ENCODE measurements at regions not wholly inside any gene's neighbourhood (a gene's known extent, or its start where the extent isn't known, plus 50 kb on each side); places are given as distances from the start of the nearest gene placed in this dataset.

- no peak for DNase-seq
Observed at GRCh38 chr9:4435197-4435596, 55.1 kb upstream of the SLC1A1 start.

GRCh38 chr9:4433379-4433778, 56.9 kb upstream of the SLC1A1 start:
- no peak for DNase-seq

GRCh38 chr9:4430432-4431261, 59.6 kb upstream of the SLC1A1 start:
- no peak for DNase-seq

DNA sequence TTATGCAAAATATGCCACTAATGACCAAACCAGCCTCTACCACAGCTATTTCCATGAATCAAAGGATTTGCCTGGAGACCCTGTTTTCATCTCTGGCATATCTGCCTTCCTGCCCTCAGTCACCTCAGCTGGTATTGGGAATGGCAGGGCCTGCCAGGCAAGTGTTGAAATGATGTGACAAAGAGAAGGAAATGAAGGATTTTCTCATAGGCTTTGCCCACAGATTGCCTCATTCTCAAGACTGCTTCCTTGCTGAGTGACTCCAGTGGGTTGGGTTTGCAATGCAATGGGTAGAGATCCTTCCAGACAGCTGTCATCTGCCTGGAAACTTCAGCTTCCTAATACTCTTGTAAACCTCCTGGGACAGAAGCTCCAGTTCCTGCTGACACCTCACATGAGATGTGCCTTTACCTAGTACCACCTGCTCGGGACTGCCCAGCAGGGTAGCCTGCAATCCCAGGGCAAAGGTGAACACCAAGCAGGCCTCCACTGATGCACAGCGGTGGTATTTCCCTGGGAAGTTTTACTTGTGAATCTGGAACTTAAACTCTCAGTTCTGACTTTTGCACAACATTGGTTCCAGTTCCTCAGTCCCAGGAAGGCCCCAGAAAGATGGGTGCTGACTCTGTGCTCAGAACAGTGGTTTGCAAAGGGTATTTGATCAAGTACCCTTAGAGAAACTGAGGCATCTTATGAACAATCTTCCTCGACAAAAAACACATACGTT, 64.8 kb upstream of the SLC1A1 start:
- DNase-seq: no peak

DNA sequence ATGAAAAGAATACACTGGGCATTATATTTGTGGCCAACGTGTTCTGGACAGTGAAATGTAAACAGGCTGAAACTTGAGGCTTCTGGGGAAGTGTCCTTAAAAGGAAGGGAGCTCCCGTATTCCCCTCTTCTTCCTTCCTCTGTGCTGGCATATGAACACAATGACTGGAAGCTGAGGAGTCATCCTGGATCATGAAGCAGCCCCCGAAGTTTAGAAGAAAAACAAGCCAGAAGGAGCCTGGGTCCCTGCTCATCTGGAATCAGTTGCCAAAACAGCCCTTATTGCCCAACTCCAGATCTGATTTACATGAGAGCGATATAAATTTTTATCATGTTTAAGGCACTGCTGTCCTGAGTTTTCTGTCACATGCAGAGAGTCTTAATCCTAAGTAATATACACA, 65.4 kb upstream of the SLC1A1 start:
- no peak for DNase-seq

GRCh38 chr9:4424038-4424437, 66.2 kb upstream of the SLC1A1 start:
- no peak for DNase-seq

DNA sequence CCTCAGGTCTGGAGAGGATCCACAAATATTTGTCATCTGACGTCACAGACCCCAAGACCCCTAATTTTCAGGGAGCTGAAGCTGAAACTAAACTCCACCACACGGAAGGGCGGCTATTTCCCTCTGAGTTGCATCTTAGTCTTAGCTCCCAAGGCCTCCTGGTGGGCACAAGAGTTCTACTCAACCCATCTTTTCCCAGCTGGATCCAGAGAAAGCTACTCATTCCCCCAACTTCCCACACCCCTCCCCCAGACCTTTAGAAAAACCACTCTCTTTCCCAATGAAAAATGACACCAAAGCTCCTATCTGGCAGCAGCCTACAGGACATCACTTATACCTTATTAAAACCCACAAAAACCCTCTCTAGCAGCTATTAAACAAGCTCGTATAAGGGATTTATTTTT, 67.1 kb upstream of the SLC1A1 start:
- no peak for DNase-seq

GRCh38 chr9:4422495-4422894, 67.8 kb upstream of the SLC1A1 start:
- peak in 1 of 2 donors; percentile 2 for DNase-seq

GRCh38 chr9:4421847-4422246, 68.4 kb upstream of the SLC1A1 start:
- DNase-seq: no peak

DNA sequence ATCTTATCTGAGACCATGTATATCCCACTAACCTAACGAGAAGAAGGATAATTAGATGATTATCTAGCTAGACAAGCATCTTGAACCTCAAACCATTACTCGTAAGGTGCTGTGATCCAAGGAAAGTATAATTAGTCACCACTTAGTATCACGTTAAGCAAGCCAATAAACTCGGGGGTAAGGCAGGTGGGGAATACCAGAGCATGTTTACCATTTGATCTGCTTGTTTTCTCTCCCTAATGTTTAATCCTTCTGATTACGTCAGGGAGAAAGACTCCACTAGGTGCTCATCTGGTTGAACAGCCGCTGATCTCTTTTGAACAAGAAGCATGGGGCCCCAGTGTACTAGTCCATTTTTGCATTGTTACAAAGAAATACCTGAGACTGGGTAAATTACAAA, 69.9 kb upstream of the SLC1A1 start:
- no peak for DNase-seq

DNA sequence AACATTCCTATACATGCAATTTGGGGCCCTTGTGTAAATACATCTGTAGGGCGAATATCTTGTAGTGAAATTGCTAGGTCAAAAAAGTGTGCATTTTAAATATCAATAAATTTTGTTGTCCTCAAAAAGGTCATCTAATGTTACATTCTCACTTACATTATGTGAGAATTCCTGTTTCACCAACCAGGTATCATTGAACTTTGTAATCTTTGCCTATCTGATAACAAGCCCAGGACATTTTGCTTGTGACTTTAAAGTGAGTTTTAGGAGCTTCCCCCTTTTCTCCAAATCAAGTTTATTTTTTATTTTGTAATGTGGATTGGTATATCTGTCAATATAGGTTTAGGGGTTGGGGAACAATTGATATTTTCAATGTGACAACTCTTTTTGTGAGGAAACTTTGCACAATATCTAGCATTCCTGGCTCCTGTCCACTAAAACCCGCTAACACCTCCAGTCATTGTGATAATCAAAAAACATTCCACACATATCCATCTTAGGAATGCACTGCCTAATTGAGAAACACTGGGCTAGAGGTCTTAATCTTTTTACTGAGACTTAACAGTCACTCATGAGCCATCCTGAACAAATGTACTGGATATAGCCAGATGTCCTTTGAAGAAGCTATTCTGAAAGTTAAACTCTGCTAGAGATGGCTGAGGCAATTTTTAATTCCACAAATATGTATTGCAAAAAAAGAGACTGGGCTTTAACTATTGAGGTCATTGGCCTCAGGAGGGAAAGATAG, 72.5 kb upstream of the SLC1A1 start:
- no peak for DNase-seq

DNA sequence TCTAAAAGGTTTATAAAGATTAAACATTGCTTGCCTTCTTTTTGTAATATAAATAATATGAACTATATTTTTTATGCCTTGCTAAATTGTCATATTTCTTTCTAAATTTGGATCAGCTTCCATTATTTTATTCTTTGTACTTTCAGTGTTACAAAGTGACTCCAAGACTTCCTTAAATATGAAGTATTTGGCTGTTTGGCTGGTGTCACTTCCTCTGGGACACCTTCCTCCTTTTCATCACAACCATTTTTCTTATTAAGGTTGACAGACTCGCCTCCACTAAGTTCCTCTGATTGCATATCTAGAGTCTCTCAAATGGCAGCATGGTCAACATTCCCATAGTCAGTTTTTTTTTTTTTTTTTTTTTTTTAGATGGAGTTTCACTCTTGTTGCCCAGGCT, 73.8 kb upstream of the SLC1A1 start:
- no peak for DNase-seq

GRCh38 chr9:4415281-4415680, 75.0 kb upstream of the SLC1A1 start:
- DNase-seq: no peak

- no peak for DNase-seq
Observed at GRCh38 chr9:4413856-4414255, 76.4 kb upstream of the SLC1A1 start.

- no peak for DNase-seq
Observed at GRCh38 chr9:4404156-4404555, 86.1 kb upstream of the SLC1A1 start.

- DNase-seq: no peak
Observed at GRCh38 chr9:4402501-4402900, 87.8 kb upstream of the SLC1A1 start.

GRCh38 chr9:4400731-4401130, 89.5 kb upstream of the SLC1A1 start:
- DNase-seq: no peak

- DNase-seq: no peak
Observed at GRCh38 chr9:4397917-4398316, 92.4 kb upstream of the SLC1A1 start.

DNA sequence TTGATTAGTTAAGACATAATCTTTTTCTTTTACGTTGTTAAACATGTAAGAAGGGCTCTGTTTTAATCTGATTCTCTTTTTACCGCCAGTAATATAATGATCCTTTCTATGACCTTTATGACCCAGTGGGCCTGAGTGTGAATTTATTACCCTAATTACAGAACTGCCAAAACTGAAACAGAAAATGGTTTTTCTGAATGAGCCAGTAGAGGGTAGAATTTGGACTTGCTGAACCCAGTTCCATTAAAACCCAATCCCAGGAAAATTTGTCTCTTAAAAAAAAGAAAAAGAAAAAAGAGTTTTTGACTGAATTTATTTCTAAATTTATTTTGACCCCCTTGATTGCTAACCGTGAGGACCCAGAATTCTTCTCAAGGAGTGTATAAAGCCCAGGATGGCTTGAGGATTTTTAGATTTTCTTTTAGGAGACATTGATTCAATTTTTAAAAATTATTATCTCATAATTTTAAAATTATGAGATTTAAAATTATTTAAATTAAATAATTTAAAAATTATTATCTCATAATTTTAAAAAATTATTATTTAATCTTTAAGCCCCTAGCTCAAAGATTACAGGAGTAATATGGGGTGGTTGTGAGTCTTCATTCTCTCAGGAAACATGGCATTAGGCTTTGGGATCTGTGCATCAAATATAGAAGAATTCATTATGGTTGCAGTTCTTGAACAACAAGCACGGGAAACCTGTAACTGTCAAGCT, 94.1 kb upstream of the GLIS3 start:
- DNase-seq: no peak

DNA sequence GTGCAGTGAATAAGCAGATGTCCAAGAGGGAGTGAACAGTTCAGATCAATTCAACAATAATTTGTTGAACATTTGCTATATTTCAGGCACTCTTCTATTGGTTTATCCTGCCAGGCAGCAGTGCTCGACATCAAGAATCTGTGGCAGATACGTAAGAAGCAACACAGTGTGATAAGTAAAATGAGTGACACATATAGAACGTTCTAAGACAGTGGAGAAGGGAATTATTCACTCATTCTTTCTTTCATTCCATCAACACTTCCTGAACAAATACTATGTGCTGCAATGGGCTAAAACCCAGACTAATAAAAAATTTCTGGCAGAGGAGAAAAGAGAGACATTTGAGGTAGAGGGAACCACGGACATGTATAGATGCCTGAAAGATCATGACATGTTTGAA, 89.9 kb upstream of the GLIS3 start:
- DNase-seq: no peak

DNA sequence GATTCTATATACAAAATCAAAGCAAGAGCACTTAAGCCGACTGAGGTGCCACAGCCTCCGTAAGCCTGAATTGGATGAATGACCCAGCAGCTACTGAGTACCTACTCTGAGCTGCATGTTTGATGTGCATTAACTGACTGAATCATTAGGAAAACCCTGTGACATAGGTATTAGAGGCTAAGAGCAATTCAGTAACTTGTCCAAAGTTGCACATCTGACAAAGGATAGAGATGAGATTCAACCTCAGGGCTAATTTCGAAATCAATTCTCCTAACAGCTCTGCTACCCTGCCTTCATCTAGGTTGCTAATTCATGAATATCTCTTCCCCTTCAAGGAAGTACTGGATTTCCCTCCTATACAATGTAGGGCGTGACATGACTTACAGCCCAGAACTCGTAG, 89.1 kb upstream of the GLIS3 start:
- no peak for DNase-seq

DNA sequence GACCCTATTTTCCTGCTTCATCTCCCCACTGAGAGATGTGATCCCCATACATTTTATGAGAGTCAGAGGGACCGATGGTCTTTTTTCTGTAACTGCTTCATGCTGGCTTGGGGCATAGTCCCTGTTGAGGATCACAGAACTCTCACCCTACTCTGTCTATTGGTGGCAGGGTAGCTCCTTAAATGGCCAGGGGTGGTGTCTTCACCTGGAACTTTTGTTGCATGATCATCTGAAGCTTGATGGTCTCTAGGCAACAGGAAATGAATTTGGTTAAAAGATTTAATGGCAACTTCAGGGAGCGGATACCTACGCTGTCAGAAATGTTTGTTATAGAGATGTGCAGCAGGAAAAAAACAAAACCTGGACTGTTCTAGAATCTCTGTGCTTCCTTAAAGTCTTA, 87.0 kb upstream of the GLIS3 start:
- no peak for DNase-seq

GRCh38 chr9:4384750-4385149, 84.9 kb upstream of the GLIS3 start:
- DNase-seq: no peak
